Sigmoid colon (tissue), 6 donors: ENCODE measurements at regions not wholly inside any gene's neighbourhood (a gene's known extent, or its start where the extent isn't known, plus 50 kb on each side); places are given as distances from the start of the nearest gene placed in this dataset.

Experiments used
- DNase-seq: peaks from one replicate; pipeline ENCODE4 v3.0.0-alpha.2; 2019
- H3K27ac ChIP-seq, 4 donors: fragments of 200-600 bp; sonication (generic); one replicate each; pipeline ENCODE4 v1.5.1; 2016 to 2019; ENCODE audit warnings: mild to moderate bottlenecking in 1 of 4
- H3K27me3 ChIP-seq, 3 donors: fragments of 200-600 bp; sonication (generic); one replicate each; pipeline ENCODE4 v1.5.1; 2019; ENCODE audit warnings: mild to moderate bottlenecking in 1 of 3
- H3K36me3 ChIP-seq, 4 donors: fragments of 200-600 bp; sonication (generic); one replicate each; pipeline ENCODE4 v1.5.1; 2016 to 2019
- H3K4me1 ChIP-seq, 4 donors: fragments of 200-600 bp; sonication (generic); one replicate each; pipeline ENCODE4 v1.5.1; 2017 to 2019
- H3K4me3 ChIP-seq, 4 donors: fragments of 200-600 bp; sonication (generic); one replicate each; pipeline ENCODE4 v1.5.1; 2017 to 2019; ENCODE audit warnings: mild to moderate bottlenecking in 2 of 4, moderate library complexity in 1 of 4
- H3K9me3 ChIP-seq, 4 donors: fragments of 200-600 bp in 3 of 4; sonication (generic) in 3 of 4; one replicate each; pipeline versions ENCODE4 v1.5.1 to v1.6.1; 2013 to 2019
- EP300 ChIP-seq, 4 donors: sonication (generic); formaldehyde crosslinking; IDR thresholded peaks; one replicate each; pipeline ENCODE4 v1.6.1; 2017; ENCODE audit warnings: antibody characterized with exemption in 4 of 4
- POLR2A ChIP-seq, 2 donors: fragments of 450-650 bp; IDR thresholded peaks; one replicate each; pipeline ENCODE4 v1.6.1; 2016; ENCODE audit warnings: antibody characterized with exemption in 2 of 2, mild to moderate bottlenecking in 2 of 2, moderate library complexity in 2 of 2
- POLR2AphosphoS5 ChIP-seq, 4 donors: sonication (generic); formaldehyde crosslinking; IDR thresholded peaks; one replicate each; pipeline ENCODE4 v1.6.1; 2017; ENCODE audit warnings: antibody characterized with exemption in 4 of 4
- WGBS, 2 donors: extraction: QIAGEN DNeasy Blood & Tissue Kit; methylation state at CpG; one replicate each; pipeline ENCODE4 v1.1.7; 2013; 5-methylcytosine and 5-hydroxymethylcytosine counted together
- intact Hi-C: fragments of 100-400 bp; cut with DNase I; formaldehyde crosslinking; loops from one replicate; pipeline ENCODE4 v1.15.1; 2023
- TF ChIP-seq, protein P1 (sequence below), 4 experiments: fragments of 450-650 bp in 3 of 4; fragments of 200-600 bp in 1 of 4; IDR thresholded peaks; one replicate each; pipeline ENCODE4 v1.5.1; 2016 to 2019; ENCODE audit warnings: antibody characterized with exemption in 4 of 4, mild to moderate bottlenecking in 3 of 4, moderate library complexity in 2 of 4
- donor health status: healthy with polysubstance abuse.
- donor health status: healthy.

GRCh38 chr11:27968461-27968860 is 139.5 kb downstream of the KIF18A start:
- Histone ChIP-seq H3K27me3 (no peaks in the 10 kb centered on the region), H3K27ac (no peak overlapping the region), H3K36me3 (no peaks in the 10 kb centered on the region), H3K9me3 (no peaks in the 10 kb centered on the region), H3K4me3 (no peak overlapping the region), H3K4me1 (no peaks in the 10 kb centered on the region)
- DNase-seq: no peak
- intact Hi-C loops: no loop called here
- WGBS, 2 donors: 75 to 82% methylated on average over 2 of the region's 2 CpGs
- TF ChIP-seq POLR2AphosphoS5 (IDR thresholded peaks at IDR 0.05) (no peak), EP300 (IDR thresholded peaks at IDR 0.05) (no peak), POLR2A (IDR thresholded peaks at IDR 0.05) (no peak)
- TF ChIP-seq, protein P1, sequence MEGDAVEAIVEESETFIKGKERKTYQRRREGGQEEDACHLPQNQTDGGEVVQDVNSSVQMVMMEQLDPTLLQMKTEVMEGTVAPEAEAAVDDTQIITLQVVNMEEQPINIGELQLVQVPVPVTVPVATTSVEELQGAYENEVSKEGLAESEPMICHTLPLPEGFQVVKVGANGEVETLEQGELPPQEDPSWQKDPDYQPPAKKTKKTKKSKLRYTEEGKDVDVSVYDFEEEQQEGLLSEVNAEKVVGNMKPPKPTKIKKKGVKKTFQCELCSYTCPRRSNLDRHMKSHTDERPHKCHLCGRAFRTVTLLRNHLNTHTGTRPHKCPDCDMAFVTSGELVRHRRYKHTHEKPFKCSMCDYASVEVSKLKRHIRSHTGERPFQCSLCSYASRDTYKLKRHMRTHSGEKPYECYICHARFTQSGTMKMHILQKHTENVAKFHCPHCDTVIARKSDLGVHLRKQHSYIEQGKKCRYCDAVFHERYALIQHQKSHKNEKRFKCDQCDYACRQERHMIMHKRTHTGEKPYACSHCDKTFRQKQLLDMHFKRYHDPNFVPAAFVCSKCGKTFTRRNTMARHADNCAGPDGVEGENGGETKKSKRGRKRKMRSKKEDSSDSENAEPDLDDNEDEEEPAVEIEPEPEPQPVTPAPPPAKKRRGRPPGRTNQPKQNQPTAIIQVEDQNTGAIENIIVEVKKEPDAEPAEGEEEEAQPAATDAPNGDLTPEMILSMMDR (IDR thresholded peaks at IDR 0.05): no peak

DNA sequence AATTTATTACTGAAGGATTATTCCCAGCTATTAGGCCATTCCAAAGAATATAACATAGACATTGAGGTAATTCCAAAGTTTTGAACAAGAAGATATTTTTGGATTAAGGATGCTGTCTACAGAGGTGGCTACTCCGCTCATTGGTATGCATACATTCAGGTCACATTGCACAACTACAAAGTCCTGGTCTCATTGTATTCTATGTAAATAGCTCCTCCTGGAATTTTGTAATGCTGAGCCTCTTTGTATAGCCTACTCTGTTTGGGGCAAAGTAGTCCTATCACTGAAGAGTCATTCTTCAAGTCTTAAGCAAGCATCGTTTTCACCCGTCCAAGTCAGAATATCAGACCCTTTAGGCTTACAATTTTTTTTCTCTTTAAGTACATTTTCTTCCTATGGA is 142.4 kb downstream of the KIF18A start:
- intact Hi-C loops: no loop called here
- Histone ChIP-seq H3K27ac (no peak overlapping the region), H3K4me1 (no peaks in the 10 kb centered on the region), H3K27me3 (no peaks in the 10 kb centered on the region), H3K4me3 (no peak overlapping the region), H3K36me3 (no peaks in the 10 kb centered on the region), H3K9me3 (no peaks in the 10 kb centered on the region)
- WGBS, 2 donors: 89 to 93% methylated on average over 3 of the region's 3 CpGs
- no peak for DNase-seq
- TF ChIP-seq POLR2A (IDR thresholded peaks at IDR 0.05): no peak
- TF ChIP-seq, protein P1 (IDR thresholded peaks at IDR 0.05): no peak
- TF ChIP-seq POLR2AphosphoS5 (IDR thresholded peaks at IDR 0.05): no peak
- no peak for TF ChIP-seq EP300 (IDR thresholded peaks at IDR 0.05)

DNA sequence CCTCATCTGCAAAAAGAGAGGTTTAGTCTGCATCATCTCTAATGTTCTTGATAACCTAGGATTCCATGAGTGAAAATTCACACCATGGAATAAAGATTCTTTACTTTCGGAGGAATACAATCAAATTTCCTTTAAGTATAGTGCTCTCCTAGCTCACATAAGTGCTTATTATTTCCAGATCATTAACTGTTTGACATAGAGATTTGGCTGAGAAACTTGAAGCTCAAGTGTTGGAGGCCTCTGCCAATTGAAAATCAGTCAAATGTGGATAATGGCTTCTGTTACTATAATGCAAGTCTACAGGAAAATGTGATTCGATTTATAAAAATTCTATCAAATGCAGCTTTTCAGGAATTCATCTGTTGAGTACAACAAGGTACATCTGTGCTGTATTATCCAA is 144.6 kb downstream of the KIF18A start:
- DNase-seq: no peak
- no peaks in the 10 kb centered on the region for H3K4me1 ChIP-seq
- no peak overlapping the region for H3K4me3 ChIP-seq
- H3K27ac ChIP-seq: no peak overlapping the region
- H3K9me3 ChIP-seq: no peaks in the 10 kb centered on the region
- 89 to 92% methylated on average over 2 of the region's 2 CpGs for WGBS, 2 donors
- H3K27me3 ChIP-seq: no peaks in the 10 kb centered on the region
- intact Hi-C loops: no loop called here
- TF ChIP-seq POLR2A (IDR thresholded peaks at IDR 0.05): no peak
- TF ChIP-seq, protein P1 (IDR thresholded peaks at IDR 0.05): no peak
- no peak for TF ChIP-seq EP300 (IDR thresholded peaks at IDR 0.05)
- TF ChIP-seq POLR2AphosphoS5 (IDR thresholded peaks at IDR 0.05): no peak
- no peaks in the 10 kb centered on the region for H3K36me3 ChIP-seq

DNA sequence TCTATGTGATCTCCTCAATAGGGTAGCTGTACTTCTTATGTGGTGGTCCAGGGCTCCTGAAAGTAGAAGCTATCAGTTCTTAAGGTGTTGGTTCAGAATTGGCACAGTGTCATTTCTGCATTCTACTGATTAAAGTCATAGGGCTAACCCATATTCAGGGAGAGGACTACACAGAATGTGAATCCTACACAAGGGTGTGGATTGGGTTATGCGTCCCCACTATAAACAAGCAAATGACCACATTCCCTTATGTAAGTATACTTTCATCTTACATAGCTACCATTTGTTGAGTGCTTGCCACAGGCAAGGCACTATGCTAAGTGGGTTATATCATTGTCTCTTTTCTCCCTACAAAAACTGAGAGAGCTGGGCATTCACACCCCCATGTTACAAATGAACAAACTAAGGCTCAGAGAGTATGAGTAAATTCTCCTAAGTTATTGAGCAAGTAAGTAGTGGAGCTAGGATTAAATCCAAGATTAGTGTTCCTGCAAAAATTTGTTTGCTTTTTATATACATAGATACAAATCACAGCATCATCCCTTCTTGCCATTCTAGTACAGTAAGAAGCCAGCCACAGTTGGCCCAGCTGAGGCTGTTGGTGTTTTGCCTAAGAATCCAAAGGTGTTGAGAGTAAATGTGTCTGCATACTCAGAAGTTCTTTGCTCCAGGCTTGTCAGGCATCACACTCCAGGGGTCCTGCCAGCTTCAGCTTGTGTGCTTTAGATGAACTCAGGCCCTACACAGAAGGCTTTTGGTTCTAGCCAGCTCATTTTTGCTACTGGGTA is 157.8 kb downstream of the KIF18A start:
- no peaks in the 10 kb centered on the region for H3K4me1 ChIP-seq
- H3K27me3 ChIP-seq: no peaks in the 10 kb centered on the region
- H3K36me3 ChIP-seq: no peaks in the 10 kb centered on the region
- no peak for TF ChIP-seq POLR2AphosphoS5 (IDR thresholded peaks at IDR 0.05)
- no peak for TF ChIP-seq EP300 (IDR thresholded peaks at IDR 0.05)
- TF ChIP-seq, protein P1 (IDR thresholded peaks at IDR 0.05): no peak
- no peak for TF ChIP-seq POLR2A (IDR thresholded peaks at IDR 0.05)
- H3K27ac ChIP-seq: no peak overlapping the region
- no peak overlapping the region for H3K4me3 ChIP-seq
- WGBS, 2 donors: 83 to 90% methylated on average over 1 of the region's 1 CpG
- H3K9me3 ChIP-seq: no peaks in the 10 kb centered on the region
- intact Hi-C loops: no loop called here
- DNase-seq: no peak

DNA sequence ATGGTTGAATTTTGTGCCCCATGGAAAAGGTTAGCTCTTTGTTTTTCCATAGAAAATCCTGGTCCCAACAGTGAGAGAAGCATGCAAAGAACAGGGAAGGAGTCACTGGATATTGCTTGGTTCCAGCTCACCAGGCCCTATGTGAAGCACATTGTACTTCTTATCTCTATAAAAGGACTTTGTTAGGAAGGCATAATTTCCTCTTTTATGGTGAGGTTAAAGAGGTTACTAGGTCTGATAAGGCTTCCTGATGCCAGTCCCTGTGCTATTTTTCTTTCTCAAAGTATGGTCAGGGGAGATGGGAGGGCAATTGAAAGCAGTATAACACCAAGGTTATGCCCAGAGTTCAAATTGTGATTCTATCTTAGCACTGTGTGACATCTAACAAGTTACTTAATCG is 162.6 kb downstream of the KIF18A start:
- TF ChIP-seq POLR2AphosphoS5 (IDR thresholded peaks at IDR 0.05) (no peak), POLR2A (IDR thresholded peaks at IDR 0.05) (no peak)
- TF ChIP-seq, protein P1 (IDR thresholded peaks at IDR 0.05): no peak
- no peaks in the 10 kb centered on the region for H3K4me1 ChIP-seq
- no peak overlapping the region for H3K4me3 ChIP-seq
- WGBS, 2 donors: 87 to 91% methylated on average over 1 of the region's 1 CpG
- DNase-seq: no peak
- no peaks in the 10 kb centered on the region for H3K9me3 ChIP-seq
- H3K36me3 ChIP-seq: no peaks in the 10 kb centered on the region
- intact Hi-C loops: no loop called here
- no peaks in the 10 kb centered on the region for H3K27me3 ChIP-seq
- no peak overlapping the region for H3K27ac ChIP-seq
